ENCODE measurements at regions not wholly inside any gene's neighbourhood (a gene's known extent, or its start where the extent isn't known, plus 50 kb on each side); places are given as distances from the start of the nearest gene placed in this dataset.

- no peaks in the 10 kb centered on the region for H3K27me3 ChIP-seq (replicated peaks; ENCODE audit: control insufficient read depth, insufficient read depth, low read length)
- TF ChIP-seq CTCF (IDR thresholded peaks at IDR 0.05; ENCODE audit: insufficient read depth, low read length, poor library complexity, severe bottlenecking), result no peak
- H3K36me3 ChIP-seq (ENCODE audit: control insufficient read depth, insufficient read depth, low read length), result no peaks in the 10 kb centered on the region
- no peak overlapping the region for H3K4me3 ChIP-seq (replicated peaks; ENCODE audit: low read depth, low read length)
- DNase-seq (ENCODE audit: extremely low read depth, insufficient read length), result no peak
These were observed 137.7 kb upstream of the DEFB112 start for GRCh38 chr6:50187351-50187921.

GRCh38 chr6:50198245-50198644 lies 148.5 kb upstream of the DEFB112 start:
- H3K27me3 ChIP-seq (replicated peaks; ENCODE audit: control insufficient read depth, insufficient read depth, low read length), result no peaks in the 10 kb centered on the region
- H3K36me3 ChIP-seq (ENCODE audit: control insufficient read depth, insufficient read depth, low read length), result no peaks in the 10 kb centered on the region
- no peak for DNase-seq (ENCODE audit: extremely low read depth, insufficient read length)
- TF ChIP-seq CTCF (IDR thresholded peaks at IDR 0.05; ENCODE audit: insufficient read depth, low read length, poor library complexity, severe bottlenecking), result no peak
- H3K4me3 ChIP-seq (replicated peaks; ENCODE audit: low read depth, low read length), result no peak overlapping the region

- H3K4me3 ChIP-seq (replicated peaks; ENCODE audit: low read depth, low read length), result no peak overlapping the region
- no peak for DNase-seq (ENCODE audit: extremely low read depth, insufficient read length)
- H3K36me3 ChIP-seq (ENCODE audit: control insufficient read depth, insufficient read depth, low read length), result no peaks in the 10 kb centered on the region
- TF ChIP-seq CTCF (IDR thresholded peaks at IDR 0.05; ENCODE audit: insufficient read depth, low read length, poor library complexity, severe bottlenecking), result no peak
- no peaks in the 10 kb centered on the region for H3K27me3 ChIP-seq (replicated peaks; ENCODE audit: control insufficient read depth, insufficient read depth, low read length)
These were observed 153.0 kb upstream of the DEFB112 start for GRCh38 chr6:50202766-50203165.

- H3K36me3 ChIP-seq (ENCODE audit: control insufficient read depth, insufficient read depth, low read length), result no peaks in the 10 kb centered on the region
- DNase-seq (ENCODE audit: extremely low read depth, insufficient read length), result no peak
- no peak for TF ChIP-seq CTCF (IDR thresholded peaks at IDR 0.05; ENCODE audit: insufficient read depth, low read length, poor library complexity, severe bottlenecking)
- H3K27me3 ChIP-seq (replicated peaks; ENCODE audit: control insufficient read depth, insufficient read depth, low read length), result no peaks in the 10 kb centered on the region
- H3K4me3 ChIP-seq (replicated peaks; ENCODE audit: low read depth, low read length), result no peak overlapping the region
These were observed 161.9 kb upstream of the DEFB112 start for GRCh38 chr6:50211582-50211981.

GRCh38 chr6:50213146-50213545 lies 163.4 kb upstream of the DEFB112 start:
- TF ChIP-seq CTCF (IDR thresholded peaks at IDR 0.05; ENCODE audit: insufficient read depth, low read length, poor library complexity, severe bottlenecking), result no peak
- DNase-seq (ENCODE audit: extremely low read depth, insufficient read length), result no peak
- Histone ChIP-seq H3K27me3 (replicated peaks; ENCODE audit: control insufficient read depth, insufficient read depth, low read length) (no peaks in the 10 kb centered on the region), H3K36me3 (ENCODE audit: control insufficient read depth, insufficient read depth, low read length) (no peaks in the 10 kb centered on the region), H3K4me3 (replicated peaks; ENCODE audit: low read depth, low read length) (no peak overlapping the region)

- no peak for TF ChIP-seq CTCF (IDR thresholded peaks at IDR 0.05; ENCODE audit: insufficient read depth, low read length, poor library complexity, severe bottlenecking)
- Histone ChIP-seq H3K4me3 (replicated peaks; ENCODE audit: low read depth, low read length) (no peak overlapping the region), H3K36me3 (ENCODE audit: control insufficient read depth, insufficient read depth, low read length) (no peaks in the 10 kb centered on the region), H3K27me3 (replicated peaks; ENCODE audit: control insufficient read depth, insufficient read depth, low read length) (no peaks in the 10 kb centered on the region)
- DNase-seq (ENCODE audit: extremely low read depth, insufficient read length), result no peak
These were observed 165.2 kb upstream of the DEFB112 start for GRCh38 chr6:50214937-50215336.

Measured in GM06990 (cell line).